ENCODE measurements at regions not wholly inside any gene's neighbourhood (a gene's known extent, or its start where the extent isn't known, plus 50 kb on each side); places are given as distances from the start of the nearest gene placed in this dataset.

- no peak overlapping the region for H3K4me3 ChIP-seq (ENCODE audit: low read depth, low read length)
- TF ChIP-seq POLR2A (IDR thresholded peaks at IDR 0.05; ENCODE audit: extremely low read depth, insufficient read length) = no peak
- TF ChIP-seq CTCF (IDR thresholded peaks at IDR 0.05; ENCODE audit: low read depth, low read length) = no peak
- TF ChIP-seq MAX (IDR thresholded peaks at IDR 0.05; ENCODE audit: low read depth, low read length) = no peak
- TF ChIP-seq MYC (IDR thresholded peaks at IDR 0.05; ENCODE audit: low read depth, low read length) = no peak
- DNase-seq (ENCODE audit: low read depth) = no peak
These were observed 662.4 kb upstream of the BRINP3 start for GRCh38 chr1:191140038-191140437.

- TF ChIP-seq MYC (IDR thresholded peaks at IDR 0.05; ENCODE audit: low read depth, low read length) (no peak), CTCF (IDR thresholded peaks at IDR 0.05; ENCODE audit: low read depth, low read length) (no peak), MAX (IDR thresholded peaks at IDR 0.05; ENCODE audit: low read depth, low read length) (no peak), POLR2A (IDR thresholded peaks at IDR 0.05; ENCODE audit: extremely low read depth, insufficient read length) (no peak)
- no peak for DNase-seq (ENCODE audit: low read depth)
- no peak overlapping the region for H3K4me3 ChIP-seq (ENCODE audit: low read depth, low read length)
These were observed 665.1 kb upstream of the BRINP3 start for GRCh38 chr1:191142748-191143147.

GRCh38 chr1:191145834-191146233 is 668.2 kb upstream of the BRINP3 start:
- H3K4me3 ChIP-seq (ENCODE audit: low read depth, low read length) = no peak overlapping the region
- TF ChIP-seq CTCF (IDR thresholded peaks at IDR 0.05; ENCODE audit: low read depth, low read length) = no peak
- no peak for TF ChIP-seq MYC (IDR thresholded peaks at IDR 0.05; ENCODE audit: low read depth, low read length)
- TF ChIP-seq POLR2A (IDR thresholded peaks at IDR 0.05; ENCODE audit: extremely low read depth, insufficient read length) = no peak
- no peak for TF ChIP-seq MAX (IDR thresholded peaks at IDR 0.05; ENCODE audit: low read depth, low read length)
- no peak for DNase-seq (ENCODE audit: low read depth)

GRCh38 chr1:191151321-191151807 is 673.7 kb upstream of the BRINP3 start:
- no peak overlapping the region for H3K4me3 ChIP-seq (ENCODE audit: low read depth, low read length)
- DNase-seq (ENCODE audit: low read depth) = no peak
- TF ChIP-seq POLR2A (IDR thresholded peaks at IDR 0.05; ENCODE audit: extremely low read depth, insufficient read length) = no peak
- TF ChIP-seq MYC (IDR thresholded peaks at IDR 0.05; ENCODE audit: low read depth, low read length) = no peak
- TF ChIP-seq MAX (IDR thresholded peaks at IDR 0.05; ENCODE audit: low read depth, low read length) = no peak
- no peak for TF ChIP-seq CTCF (IDR thresholded peaks at IDR 0.05; ENCODE audit: low read depth, low read length)

GRCh38 chr1:191152776-191153175 is 675.1 kb upstream of the BRINP3 start:
- H3K4me3 ChIP-seq (ENCODE audit: low read depth, low read length) = no peak overlapping the region
- peak; percentile 5 for DNase-seq (ENCODE audit: low read depth)
- TF ChIP-seq MAX (IDR thresholded peaks at IDR 0.05; ENCODE audit: low read depth, low read length) (no peak), POLR2A (IDR thresholded peaks at IDR 0.05; ENCODE audit: extremely low read depth, insufficient read length) (no peak), CTCF (IDR thresholded peaks at IDR 0.05; ENCODE audit: low read depth, low read length) (no peak), MYC (IDR thresholded peaks at IDR 0.05; ENCODE audit: low read depth, low read length) (no peak)

Measured in NB4 (cell line).